IPS-18c (cell line): ENCODE measurements at regions not wholly inside any gene's neighbourhood (a gene's known extent, or its start where the extent isn't known, plus 50 kb on each side); places are given as distances from the start of the nearest gene placed in this dataset.
"Not testable (repeated sequence)": the region's sequence is repeated elsewhere in the genome, so short reads cannot be mapped to it uniquely, and the experiment has no call there.

Source experiments
- H3K4me3 ChIP-seq: 2 replicates; pipeline ENCODE4 v1.7.0; 2013; ENCODE audit warnings: low read depth, mild to moderate bottlenecking, low read length, moderate library complexity; ENCODE audit not compliant: insufficient read depth
- H3K9me3 ChIP-seq: one replicate; pipeline ENCODE4 v1.6.1; 2013; ENCODE audit warnings: mild to moderate bottlenecking, low read length, moderate library complexity; ENCODE audit not compliant: control insufficient read depth, insufficient read depth

- Histone ChIP-seq H3K9me3 (no peaks in the 10 kb centered on the region), H3K4me3 (no peak overlapping the region)
Observed at GRCh38 chr3:64443546-64444381, 218.5 kb upstream of the PRICKLE2 start.

- H3K4me3 ChIP-seq = no peak overlapping the region
Observed at GRCh38 chr3:64441861-64442260, 216.6 kb upstream of the PRICKLE2 start.

GRCh38 chr3:64440498-64440897 is 215.2 kb upstream of the PRICKLE2 start:
- no peaks in the 10 kb centered on the region for H3K9me3 ChIP-seq
- H3K4me3 ChIP-seq = no peak overlapping the region

More at GRCh38 chr3:64441861-64442260, 216.6 kb upstream of the PRICKLE2 start:
- no peaks in the 10 kb centered on the region for H3K9me3 ChIP-seq

- no peak overlapping the region for H3K4me3 ChIP-seq
Observed at GRCh38 chr3:64438812-64439211, 213.5 kb upstream of the PRICKLE2 start.

GRCh38 chr3:64438066-64438465 is 212.8 kb upstream of the PRICKLE2 start:
- Histone ChIP-seq H3K9me3 (no peaks in the 10 kb centered on the region), H3K4me3 (no peak overlapping the region)

More at GRCh38 chr3:64438812-64439211, 213.5 kb upstream of the PRICKLE2 start:
- H3K9me3 ChIP-seq = no peaks in the 10 kb centered on the region

- no peaks in the 10 kb centered on the region for H3K9me3 ChIP-seq
- no peak overlapping the region for H3K4me3 ChIP-seq
Observed at GRCh38 chr3:64437131-64437530, 211.9 kb upstream of the PRICKLE2 start.

- H3K9me3 ChIP-seq, H3K4me3 ChIP-seq: not testable (repeated sequence)
Observed at GRCh38 chr3:64435023-64435422, 209.8 kb upstream of the PRICKLE2 start.

GRCh38 chr3:64432870-64433269 is 207.6 kb upstream of the PRICKLE2 start:
- H3K9me3 ChIP-seq = no peaks in the 10 kb centered on the region
- no peak overlapping the region for H3K4me3 ChIP-seq

GRCh38 chr3:64431526-64432091 is 206.3 kb upstream of the PRICKLE2 start:
- H3K9me3 ChIP-seq = no peaks in the 10 kb centered on the region
- no peak overlapping the region for H3K4me3 ChIP-seq

- no peak overlapping the region for H3K4me3 ChIP-seq
- no peaks in the 10 kb centered on the region for H3K9me3 ChIP-seq
Observed at GRCh38 chr3:64427671-64428070, 202.4 kb upstream of the PRICKLE2 start.

- no peak overlapping the region for H3K4me3 ChIP-seq
- no peaks in the 10 kb centered on the region for H3K9me3 ChIP-seq
Observed at GRCh38 chr3:64426551-64426950, 201.3 kb upstream of the PRICKLE2 start.

GRCh38 chr3:64422932-64423331 is 197.7 kb upstream of the PRICKLE2 start:
- H3K4me3 ChIP-seq = no peak overlapping the region

GRCh38 chr3:64422192-64422591 is 196.9 kb upstream of the PRICKLE2 start:
- no peaks in the 10 kb centered on the region for H3K9me3 ChIP-seq
- H3K4me3 ChIP-seq = no peak overlapping the region

More at GRCh38 chr3:64422932-64423331, 197.7 kb upstream of the PRICKLE2 start:
- H3K9me3 ChIP-seq = no peaks in the 10 kb centered on the region

GRCh38 chr3:64417816-64418215 is 192.6 kb upstream of the PRICKLE2 start:
- H3K9me3 ChIP-seq = no peaks in the 10 kb centered on the region
- no peak overlapping the region for H3K4me3 ChIP-seq

GRCh38 chr3:64414043-64414442 is 188.8 kb upstream of the PRICKLE2 start:
- no peaks in the 10 kb centered on the region for H3K9me3 ChIP-seq
- no peak overlapping the region for H3K4me3 ChIP-seq

- Histone ChIP-seq H3K9me3 (no peaks in the 10 kb centered on the region), H3K4me3 (no peak overlapping the region)
Observed at GRCh38 chr3:64411101-64411500, 185.8 kb upstream of the PRICKLE2 start.

GRCh38 chr3:64410226-64410625 is 185.0 kb upstream of the PRICKLE2 start:
- no peaks in the 10 kb centered on the region for H3K9me3 ChIP-seq
- H3K4me3 ChIP-seq = no peak overlapping the region

GRCh38 chr3:64408770-64409169 is 183.5 kb upstream of the PRICKLE2 start:
- H3K9me3 ChIP-seq = no peaks in the 10 kb centered on the region
- no peak overlapping the region for H3K4me3 ChIP-seq
